Colonic mucosa (tissue), 4 donors: ENCODE measurements at regions not wholly inside any gene's neighbourhood (a gene's known extent, or its start where the extent isn't known, plus 50 kb on each side); places are given as distances from the start of the nearest gene placed in this dataset.
A peak's percentile ranks its signal among the peaks of the same experiment; 100 is the strongest.

Experiments
- DNase-seq: peaks from one replicate; pipeline ENCODE4 v3.0.0-alpha.2; 2020
- H3K27ac ChIP-seq: fragments of 200-600 bp; one replicate; pipeline ENCODE4 v1.8.0; 2021
- H3K27me3 ChIP-seq: fragments of 200-600 bp; one replicate; pipeline ENCODE4 v1.8.0; 2021
- H3K36me3 ChIP-seq: fragments of 200-600 bp; one replicate; pipeline ENCODE4 v1.8.0; 2021
- H3K4me1 ChIP-seq: fragments of 200-600 bp; one replicate; pipeline ENCODE4 v1.8.0; 2021; ENCODE audit warnings: mild to moderate bottlenecking
- H3K4me3 ChIP-seq: fragments of 200-600 bp; one replicate; pipeline ENCODE4 v1.8.0; 2021
- H3K9ac ChIP-seq, 2 donors: one replicate each; pipeline ENCODE4 v1.7.0; 2013; ENCODE audit warnings: control low read depth in 2 of 2, low read depth in 2 of 2, low read length in 2 of 2
- H3K9me3 ChIP-seq: fragments of 200-600 bp; one replicate; pipeline ENCODE4 v1.8.0; 2021
- intact Hi-C: fragments of 100-400 bp; cut with DNase I; formaldehyde crosslinking; loops from one replicate; pipeline ENCODE4 v1.14.1; 2022
- TF ChIP-seq, protein P1 (sequence below): fragments of 200-600 bp; IDR thresholded peaks from one replicate; pipeline ENCODE4 v1.8.0; 2022; ENCODE audit warnings: antibody characterized with exemption, mild to moderate bottlenecking
- donor health status: healthy.
- donor health status: DM: no; HTN: no; CAD: no.
- donor health status: DM: no; HTN: no; CAD: no.

DNA sequence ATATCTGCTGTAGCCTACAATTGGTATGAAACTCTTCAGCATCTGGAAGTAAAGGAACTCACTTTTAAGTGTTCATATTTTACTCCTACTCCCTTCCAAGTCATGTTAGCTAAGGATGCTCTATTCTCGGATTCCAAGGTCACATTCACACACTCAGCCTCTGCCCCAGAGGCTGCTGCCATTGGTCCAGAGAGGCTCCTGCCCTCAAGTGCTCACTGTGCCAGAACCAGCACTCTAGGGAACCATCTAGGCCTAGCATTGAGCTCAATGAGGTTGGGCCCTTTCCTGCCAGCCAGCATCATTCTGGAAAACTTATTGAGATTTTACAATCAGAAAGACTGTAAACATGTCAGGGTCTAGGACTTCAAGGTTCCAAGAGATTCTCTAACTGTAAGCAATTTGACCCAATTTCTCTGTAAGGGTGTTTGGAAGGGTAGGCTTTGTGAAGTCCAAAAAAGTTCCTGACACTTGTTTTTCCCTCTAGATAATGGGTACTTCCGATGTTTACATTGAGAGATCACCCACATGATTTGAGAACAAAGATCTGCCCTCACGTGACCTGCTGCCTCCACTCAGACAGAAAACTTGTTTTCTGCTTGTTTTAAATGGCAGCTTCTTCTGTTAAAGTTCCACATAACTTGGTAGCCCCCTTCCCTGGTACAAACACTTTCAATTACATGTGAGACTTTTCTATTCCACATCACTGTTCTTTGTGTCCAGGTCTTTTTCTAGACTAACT lies 94.9 kb downstream of the MAB21L3 start:
- Histone ChIP-seq H3K4me1 (no peaks in the 10 kb centered on the region), H3K27me3 (no peaks in the 10 kb centered on the region), H3K27ac (no peak overlapping the region), H3K36me3 (no peaks in the 10 kb centered on the region), H3K9me3 (no peaks in the 10 kb centered on the region), H3K4me3 (no peak overlapping the region), H3K9ac (no peak overlapping the region)
- DNase-seq, result no peak
- intact Hi-C loops, result no loop called here
- TF ChIP-seq, protein P1, sequence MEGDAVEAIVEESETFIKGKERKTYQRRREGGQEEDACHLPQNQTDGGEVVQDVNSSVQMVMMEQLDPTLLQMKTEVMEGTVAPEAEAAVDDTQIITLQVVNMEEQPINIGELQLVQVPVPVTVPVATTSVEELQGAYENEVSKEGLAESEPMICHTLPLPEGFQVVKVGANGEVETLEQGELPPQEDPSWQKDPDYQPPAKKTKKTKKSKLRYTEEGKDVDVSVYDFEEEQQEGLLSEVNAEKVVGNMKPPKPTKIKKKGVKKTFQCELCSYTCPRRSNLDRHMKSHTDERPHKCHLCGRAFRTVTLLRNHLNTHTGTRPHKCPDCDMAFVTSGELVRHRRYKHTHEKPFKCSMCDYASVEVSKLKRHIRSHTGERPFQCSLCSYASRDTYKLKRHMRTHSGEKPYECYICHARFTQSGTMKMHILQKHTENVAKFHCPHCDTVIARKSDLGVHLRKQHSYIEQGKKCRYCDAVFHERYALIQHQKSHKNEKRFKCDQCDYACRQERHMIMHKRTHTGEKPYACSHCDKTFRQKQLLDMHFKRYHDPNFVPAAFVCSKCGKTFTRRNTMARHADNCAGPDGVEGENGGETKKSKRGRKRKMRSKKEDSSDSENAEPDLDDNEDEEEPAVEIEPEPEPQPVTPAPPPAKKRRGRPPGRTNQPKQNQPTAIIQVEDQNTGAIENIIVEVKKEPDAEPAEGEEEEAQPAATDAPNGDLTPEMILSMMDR, result no peak

DNA sequence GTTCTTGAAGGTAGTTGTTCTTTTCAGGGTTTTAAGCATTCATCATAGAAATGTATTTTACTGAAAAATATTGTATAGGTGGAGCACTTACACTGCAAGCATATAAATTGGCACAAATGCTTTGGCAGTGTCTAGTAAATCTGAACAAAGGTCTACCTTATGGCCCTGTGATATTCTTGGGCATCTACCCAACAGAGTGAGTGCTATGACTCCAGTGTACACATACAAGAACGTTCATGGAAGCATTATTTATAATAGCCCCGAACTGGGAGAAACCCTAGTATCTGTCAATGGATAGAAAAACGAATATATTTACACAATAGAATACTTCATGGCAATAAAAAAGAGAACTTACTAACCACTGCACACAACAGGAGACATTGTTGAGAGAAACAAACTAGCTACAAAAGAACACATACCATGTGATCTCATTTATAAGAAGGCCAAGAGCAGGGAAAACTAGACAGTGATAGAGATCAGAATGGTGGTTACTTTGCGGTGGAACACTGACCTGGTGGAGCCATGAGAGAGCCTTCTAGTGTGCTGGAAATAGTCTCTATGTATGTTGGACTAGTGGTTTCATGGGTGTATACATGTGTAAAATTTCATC lies 96.0 kb downstream of the MAB21L3 start:
- no peaks in the 10 kb centered on the region for H3K9me3 ChIP-seq
- DNase-seq, result peak; percentile 42
- H3K4me1 ChIP-seq, result no peaks in the 10 kb centered on the region
- no peak overlapping the region for H3K9ac ChIP-seq
- no peak overlapping the region for H3K4me3 ChIP-seq
- H3K27me3 ChIP-seq, result no peaks in the 10 kb centered on the region
- intact Hi-C loops, result no loop called here
- TF ChIP-seq, protein P1, result no peak
- no peaks in the 10 kb centered on the region for H3K36me3 ChIP-seq
- no peak overlapping the region for H3K27ac ChIP-seq

DNA sequence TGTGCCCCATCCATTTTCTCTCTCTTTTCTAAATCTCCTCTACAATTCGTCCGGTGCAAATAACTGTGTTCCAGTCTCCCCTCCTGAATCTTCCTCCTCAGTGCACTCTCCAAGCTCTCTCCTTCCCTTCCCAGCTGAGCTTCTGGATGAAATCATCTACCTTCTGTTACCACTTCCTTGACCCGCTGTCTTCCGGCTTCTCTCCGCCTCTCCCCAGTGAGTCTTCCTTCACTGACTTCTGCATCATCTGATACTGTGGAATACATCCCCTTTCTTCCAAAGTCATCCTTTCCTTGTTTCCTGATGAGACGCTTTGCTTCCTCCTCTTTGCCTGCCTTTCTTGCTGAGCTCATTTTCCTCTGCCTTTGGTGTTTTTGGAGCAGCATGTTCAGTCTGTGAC lies 96.9 kb downstream of the MAB21L3 start:
- H3K9me3 ChIP-seq, result no peaks in the 10 kb centered on the region
- no peaks in the 10 kb centered on the region for H3K4me1 ChIP-seq
- no peaks in the 10 kb centered on the region for H3K27me3 ChIP-seq
- no peak for DNase-seq
- no peak overlapping the region for H3K27ac ChIP-seq
- H3K36me3 ChIP-seq, result no peaks in the 10 kb centered on the region
- H3K9ac ChIP-seq, result no peak overlapping the region
- H3K4me3 ChIP-seq, result no peak overlapping the region
- TF ChIP-seq, protein P1, result no peak
- intact Hi-C loops, result no loop called here

DNA sequence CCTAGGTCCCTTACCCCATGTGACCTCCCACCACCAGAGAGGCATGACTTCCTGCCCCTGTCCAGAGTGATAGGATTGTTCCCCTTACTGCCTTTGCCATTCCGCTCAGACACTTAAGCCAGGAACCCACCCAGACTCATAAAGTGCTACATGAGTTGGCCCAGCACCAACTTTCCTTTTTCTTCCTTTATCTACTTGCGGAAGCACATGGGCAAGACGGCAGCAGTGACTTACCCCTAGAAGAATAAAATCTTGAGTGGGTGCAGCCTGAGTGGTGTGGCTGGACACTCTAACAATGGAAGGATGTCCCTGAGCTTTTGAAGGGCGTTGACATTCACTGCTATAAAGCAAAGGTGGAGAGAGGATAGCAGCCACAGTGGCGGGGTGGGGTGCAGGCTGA lies 100.1 kb downstream of the MAB21L3 start:
- intact Hi-C loops, result no loop called here

DNA sequence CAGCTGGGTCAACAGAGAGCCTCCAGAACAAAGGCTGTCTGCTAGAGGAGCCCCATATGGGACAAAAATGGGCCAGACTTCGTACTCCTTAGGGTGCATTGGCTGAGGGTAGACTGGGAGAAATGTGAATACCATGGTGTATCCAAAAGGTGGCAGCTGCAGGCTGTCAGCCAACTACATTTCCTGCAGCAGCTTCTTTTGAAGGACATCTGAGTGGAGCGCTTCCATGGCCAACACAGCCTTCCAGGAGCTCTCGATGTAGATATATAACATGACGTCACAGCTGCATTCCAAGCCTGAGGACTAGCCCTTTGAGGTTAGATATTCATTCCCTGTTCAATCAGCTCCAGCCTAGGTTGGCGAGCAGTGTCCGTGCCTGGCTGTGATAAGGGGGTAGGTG lies 107.7 kb downstream of the MAB21L3 start:
- Histone ChIP-seq H3K4me3 (no peak overlapping the region), H3K9me3 (no peaks in the 10 kb centered on the region), H3K27ac (no peak overlapping the region), H3K27me3 (no peaks in the 10 kb centered on the region), H3K36me3 (no peaks in the 10 kb centered on the region), H3K9ac (no peak overlapping the region), H3K4me1 (no peaks in the 10 kb centered on the region)
- intact Hi-C loops, result no loop called here
- TF ChIP-seq, protein P1, result no peak
- no peak for DNase-seq

More for the DNA sequence above, 100.1 kb downstream of the MAB21L3 start:
- DNase-seq, result peak; percentile 68
- TF ChIP-seq, protein P1, result no peak
- no peaks in the 10 kb centered on the region for H3K4me1 ChIP-seq
- no peaks in the 10 kb centered on the region for H3K36me3 ChIP-seq
- H3K27me3 ChIP-seq, result no peaks in the 10 kb centered on the region
- H3K27ac ChIP-seq, result no peak overlapping the region
- H3K9me3 ChIP-seq, result no peaks in the 10 kb centered on the region
- H3K4me3 ChIP-seq, result no peak overlapping the region
- H3K9ac ChIP-seq, result no peak overlapping the region
